SIG-M5 treated with dmso at 0.1 percent for 504 hours (cell line): ENCODE measurements at regions not wholly inside any gene's neighbourhood (a gene's known extent, or its start where the extent isn't known, plus 50 kb on each side); places are given as distances from the start of the nearest gene placed in this dataset.
"Not testable (repeated sequence)": the region's sequence is repeated elsewhere in the genome, so short reads cannot be mapped to it uniquely, and the experiment has no call there.

Experiments
- DNase-seq: peaks from one replicate; lab custom pipeline; 2025; ENCODE audit not compliant: unreplicated experiment; lab: John Stamatoyannopoulos, UW

DNA sequence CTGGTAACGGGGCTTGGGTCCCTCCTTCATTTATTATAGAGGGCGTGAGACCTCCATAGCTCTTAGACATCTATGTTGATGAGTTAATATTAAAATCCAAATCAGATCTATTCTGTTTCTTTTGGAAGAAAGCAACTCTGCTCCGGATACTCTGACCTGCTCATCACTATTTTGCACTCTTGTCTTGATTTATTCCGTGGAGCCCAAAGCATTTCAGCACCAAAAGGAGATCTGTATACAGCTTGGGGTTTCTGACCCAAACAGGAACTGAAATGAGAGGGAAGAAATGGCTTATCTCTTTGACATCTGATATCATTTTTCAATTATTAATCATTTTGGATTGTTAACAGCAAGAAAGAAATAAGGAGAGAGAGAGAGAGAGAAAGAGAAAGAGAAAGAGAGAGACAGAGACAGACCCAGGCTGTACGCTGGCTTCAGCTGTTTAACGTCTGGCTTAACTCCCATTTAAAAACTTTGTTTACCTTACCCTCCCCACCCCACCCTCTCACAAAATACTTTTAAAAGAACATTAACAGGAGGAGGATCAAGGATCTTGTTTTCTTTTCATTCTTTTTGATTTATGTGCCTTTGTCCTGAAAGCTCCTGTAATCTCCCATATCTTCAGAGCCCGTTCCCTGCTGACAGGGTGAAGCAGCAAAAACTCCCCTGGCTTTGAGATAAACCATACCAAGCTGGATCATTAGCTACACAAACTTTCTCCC, 231.4 kb upstream of the TUT7 start:
- no peak for DNase-seq

DNA sequence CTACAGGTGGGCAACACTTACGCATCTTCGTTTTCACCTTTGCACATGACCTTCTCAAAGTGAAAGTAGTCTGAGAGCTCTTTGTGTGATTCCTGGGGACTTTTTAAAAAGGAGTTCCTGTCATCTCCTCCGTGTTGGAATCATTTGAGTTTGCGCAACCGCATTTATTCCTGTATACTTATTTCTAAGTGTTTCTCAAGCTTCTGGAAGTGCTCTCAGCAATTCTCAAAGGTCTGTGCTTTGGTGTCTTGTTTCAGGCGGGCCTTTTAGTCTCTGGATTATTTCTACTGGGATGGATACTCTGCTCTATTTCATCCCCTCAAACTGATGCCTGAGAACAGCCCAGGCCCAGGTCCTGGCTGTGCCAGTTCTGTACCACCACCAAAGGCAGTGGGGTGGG, 226.5 kb upstream of the TUT7 start:
- DNase-seq, result no peak

DNA sequence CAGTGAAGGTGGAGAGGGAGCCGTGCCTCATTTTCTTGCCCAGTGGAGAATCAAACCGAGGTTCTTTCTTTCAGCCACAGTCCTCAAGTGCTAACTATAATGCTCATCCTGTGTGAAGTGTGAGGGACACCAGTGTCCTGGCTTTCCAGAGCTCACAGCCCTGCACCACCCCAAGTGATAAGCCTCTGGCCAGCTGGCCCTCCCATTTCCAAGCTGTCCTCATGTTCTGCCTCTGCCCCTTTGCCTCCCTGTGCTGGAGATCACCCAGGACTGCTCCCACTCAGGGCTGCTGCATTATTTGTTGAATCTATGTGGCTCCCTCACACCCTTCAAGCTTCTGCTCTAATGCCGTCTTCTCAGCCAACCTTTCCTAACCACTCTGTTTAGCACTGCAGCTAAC, 224.5 kb upstream of the TUT7 start:
- no peak for DNase-seq

DNA sequence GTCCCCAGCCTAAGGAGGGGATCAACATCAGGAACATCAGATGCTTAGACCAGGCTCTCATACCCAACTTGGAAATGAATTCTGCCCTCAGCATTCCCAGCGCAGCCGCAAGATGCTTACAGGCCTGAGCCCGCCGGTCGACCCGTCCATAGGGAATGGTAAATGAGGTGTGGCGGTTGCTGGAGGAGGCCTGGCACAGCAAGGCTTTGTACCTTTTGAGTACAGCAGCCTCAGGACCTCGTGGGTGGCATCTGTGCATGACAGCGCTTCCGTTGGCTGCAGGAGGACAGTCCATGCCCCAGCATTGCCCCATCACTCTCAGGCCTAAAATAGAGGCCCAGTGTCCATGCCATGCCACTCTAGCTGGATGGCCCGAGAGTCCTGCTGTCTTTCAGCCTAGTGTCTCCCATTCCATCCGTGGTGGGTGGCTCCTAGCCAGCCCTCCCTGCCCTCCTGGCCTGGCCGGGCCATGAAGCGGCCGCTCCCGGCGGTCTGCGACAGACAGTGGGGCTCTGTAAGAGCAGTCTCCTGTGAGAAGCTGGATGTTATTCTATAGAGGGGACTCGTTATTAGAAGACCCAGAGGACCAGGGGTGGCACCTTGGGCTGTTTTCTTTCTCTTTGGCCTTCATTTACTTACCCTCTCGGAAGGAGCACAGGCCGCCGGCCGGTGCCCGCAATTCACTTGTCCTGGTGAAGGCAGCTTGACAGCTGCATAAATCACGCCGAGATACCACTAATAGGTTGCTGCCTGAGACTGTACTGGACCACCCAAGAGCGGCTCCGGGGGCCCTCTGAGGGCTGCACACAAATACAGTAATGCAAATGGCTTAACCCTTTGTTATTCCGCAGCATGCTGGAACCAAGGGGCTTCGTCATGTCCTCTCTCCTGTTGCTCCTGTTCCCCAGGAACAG, 223.5 kb upstream of the TUT7 start:
- no peak for DNase-seq

DNA sequence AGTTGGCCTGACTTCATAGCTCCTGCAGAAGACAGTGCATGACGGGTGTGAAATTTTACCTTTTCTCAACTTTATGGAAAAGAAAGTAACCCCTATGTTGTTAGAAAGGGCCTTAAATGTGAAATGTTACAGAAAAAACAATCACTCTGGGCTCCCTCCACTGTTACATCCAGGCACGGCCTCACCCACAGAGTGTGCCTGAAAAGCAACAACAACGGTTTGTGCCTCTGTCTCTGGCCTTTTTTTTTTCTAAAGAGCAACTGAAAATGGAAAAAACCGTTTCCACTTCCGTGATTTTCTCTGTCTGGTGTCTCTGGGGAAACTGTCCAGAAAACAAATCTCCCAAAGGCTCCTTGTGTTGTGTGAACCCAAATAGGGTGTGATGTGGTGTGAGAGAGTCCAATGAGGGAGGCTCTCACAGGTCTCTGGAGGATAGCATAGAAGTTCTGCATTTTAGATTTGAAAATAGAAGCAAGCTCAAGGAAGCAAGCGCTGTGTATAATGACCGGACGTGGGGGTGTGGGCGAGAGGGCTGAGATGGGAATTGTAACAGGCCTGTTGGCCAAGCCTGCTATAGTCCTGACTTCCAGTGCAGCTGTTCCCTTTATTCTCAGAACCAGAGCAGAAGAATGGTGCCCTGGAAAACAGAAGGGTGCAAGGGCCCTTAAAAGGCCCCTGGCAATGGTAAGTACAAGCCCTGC, 221.8 kb upstream of the TUT7 start:
- DNase-seq, result no peak

DNA sequence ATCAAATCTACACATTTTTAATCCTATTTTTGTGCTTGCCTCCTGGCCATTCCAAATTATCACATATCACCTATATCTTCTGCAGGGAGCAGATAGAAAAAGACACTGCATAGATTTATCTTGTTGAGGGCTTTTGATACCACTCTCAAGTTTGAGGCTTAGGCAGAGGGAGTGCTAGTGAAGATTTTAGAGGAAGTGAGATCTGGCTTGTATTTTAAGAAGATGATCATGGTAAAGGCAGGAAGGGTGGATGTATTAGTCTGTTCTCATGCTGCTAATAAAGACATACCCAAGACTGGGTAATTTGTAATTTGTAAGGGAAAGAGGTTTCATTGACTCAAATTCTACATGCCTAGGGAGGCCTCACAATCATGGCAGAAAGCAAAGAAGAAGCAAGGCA, 220.9 kb upstream of the TUT7 start:
- DNase-seq, result no peak

DNA sequence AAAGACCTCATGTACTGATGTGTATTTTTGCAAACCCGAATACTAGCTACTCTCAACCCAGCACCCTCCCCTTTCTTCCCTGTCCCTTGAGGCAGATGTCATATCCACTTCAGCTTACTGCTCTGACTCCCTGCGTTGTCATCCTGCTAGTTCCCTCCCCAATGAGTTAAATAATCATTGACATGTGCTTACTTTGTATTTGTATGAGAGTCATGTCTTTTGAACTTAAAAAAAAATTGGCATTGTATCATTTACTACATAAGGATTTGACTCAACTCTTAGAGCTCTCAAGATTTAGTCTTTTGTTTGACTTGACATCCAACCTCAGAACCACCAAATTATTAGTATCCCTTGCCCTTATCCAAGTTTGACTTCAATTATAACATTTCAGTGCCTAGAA, 219.7 kb upstream of the TUT7 start:
- DNase-seq, result no peak

DNA sequence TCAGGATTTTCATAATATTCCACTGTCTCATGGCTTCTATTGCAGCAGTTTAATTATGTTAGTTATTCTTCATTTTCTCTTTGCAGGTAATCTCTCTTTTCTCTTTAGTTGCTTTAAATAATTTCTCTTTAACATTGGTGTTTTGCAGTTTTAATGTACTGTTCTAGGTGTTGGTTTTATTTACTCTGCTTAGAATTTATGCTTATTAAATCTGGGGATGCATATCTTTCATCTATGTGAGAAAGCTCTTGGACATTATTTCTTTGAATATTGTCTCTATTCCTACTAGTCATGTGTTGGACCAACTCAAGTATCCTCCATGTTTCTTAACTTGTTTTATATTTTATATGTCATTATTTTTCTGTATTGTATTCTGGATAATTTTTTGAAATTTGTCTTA, 218.7 kb upstream of the TUT7 start:
- no peak for DNase-seq

DNA sequence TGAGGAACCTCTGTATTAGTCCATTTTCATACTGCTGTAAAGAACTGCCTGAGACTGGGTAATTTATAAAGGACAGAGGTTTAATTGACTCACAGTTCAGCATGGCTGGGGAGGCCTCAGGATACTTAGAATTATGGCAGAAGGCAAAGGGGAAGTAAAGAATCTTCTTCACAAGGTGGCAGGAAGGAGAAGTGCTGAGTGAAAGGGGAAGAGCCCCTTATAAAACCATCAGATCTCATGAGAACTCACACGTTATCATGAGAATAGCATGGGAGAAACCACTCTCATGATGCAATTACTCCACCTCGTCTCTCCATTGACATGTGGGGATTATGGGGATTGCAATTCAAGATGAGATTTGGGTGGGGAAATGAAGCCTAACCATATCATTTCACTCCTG, 211.4 kb upstream of the TUT7 start:
- DNase-seq, result not testable (repeated sequence)

DNA sequence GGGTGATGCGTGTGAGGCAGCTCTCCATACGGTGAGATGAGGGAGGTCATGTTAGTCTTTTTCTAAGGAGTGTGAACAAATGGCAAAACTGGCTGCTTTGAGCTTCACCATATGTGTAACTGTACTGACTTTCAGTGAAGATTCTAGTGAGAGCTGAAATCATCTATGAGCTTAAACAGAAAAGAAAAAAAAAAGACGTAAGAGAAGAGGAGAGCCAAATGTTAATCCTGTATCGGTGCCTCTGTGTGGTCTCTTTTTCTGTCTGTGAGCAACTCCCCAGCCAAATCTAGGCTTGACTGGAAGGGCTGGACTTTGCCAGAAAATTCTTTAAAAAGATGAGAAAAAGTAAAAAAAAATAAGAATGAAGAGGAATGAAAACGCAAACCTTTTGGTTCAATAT, 209.7 kb upstream of the TUT7 start:
- no peak for DNase-seq

DNA sequence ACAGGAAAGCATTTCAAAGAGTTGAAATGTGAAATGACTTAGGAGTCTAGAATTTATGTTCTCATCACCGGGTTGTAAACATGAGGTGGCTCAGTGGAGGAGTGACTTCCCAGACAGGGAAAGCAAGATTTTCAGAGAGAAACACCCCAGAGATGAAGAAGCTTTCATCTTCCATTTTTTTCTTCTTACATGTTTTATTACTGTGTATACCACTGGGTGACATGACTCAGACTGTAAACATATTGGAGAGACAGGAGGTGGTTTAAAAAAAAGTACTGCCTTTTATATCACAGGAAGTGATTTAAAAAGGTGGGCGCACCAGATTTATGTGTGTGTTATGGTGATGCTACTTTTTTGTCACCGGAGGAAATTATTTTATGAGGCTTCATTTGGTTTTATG, 209.1 kb upstream of the TUT7 start:
- no peak for DNase-seq

DNA sequence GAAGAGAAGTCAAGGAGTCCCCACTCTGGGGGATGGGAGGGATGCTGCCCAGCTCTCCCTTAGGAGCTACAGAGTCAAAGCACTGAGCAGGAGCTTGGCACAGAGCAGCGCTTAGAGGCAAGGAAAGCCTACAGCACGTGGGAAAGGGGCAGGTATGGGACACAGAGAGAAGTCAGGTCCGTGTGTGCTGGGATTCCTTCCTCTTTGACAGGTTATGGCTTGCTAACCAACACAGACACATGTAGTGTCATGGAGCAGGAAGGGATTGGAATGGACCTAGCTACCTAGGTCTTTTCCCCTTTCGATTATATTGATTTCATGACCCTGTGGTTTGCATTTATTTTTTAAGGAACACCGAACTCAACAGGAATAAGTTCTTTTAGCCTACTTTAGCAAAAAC, 208.5 kb upstream of the TUT7 start:
- DNase-seq, result no peak

DNA sequence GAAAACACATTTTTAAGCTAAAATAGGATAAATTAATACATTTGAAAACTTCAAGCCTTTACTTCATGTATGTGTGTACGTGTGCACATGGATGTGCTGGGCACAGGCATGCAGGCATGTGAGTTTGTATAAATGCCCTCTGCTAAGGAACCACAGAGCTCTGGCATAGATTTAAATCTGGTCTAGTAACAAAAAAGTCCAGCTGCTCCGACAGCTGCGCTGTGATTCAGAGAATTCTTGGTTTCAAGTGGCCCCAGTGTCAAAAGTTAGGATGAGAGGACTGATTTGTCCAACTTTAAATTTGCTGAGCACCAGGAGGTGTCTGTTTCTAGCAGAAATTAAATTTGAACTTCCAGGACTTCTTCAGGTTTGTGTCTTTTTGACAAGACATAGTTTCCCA, 203.7 kb upstream of the TUT7 start:
- DNase-seq, result no peak

DNA sequence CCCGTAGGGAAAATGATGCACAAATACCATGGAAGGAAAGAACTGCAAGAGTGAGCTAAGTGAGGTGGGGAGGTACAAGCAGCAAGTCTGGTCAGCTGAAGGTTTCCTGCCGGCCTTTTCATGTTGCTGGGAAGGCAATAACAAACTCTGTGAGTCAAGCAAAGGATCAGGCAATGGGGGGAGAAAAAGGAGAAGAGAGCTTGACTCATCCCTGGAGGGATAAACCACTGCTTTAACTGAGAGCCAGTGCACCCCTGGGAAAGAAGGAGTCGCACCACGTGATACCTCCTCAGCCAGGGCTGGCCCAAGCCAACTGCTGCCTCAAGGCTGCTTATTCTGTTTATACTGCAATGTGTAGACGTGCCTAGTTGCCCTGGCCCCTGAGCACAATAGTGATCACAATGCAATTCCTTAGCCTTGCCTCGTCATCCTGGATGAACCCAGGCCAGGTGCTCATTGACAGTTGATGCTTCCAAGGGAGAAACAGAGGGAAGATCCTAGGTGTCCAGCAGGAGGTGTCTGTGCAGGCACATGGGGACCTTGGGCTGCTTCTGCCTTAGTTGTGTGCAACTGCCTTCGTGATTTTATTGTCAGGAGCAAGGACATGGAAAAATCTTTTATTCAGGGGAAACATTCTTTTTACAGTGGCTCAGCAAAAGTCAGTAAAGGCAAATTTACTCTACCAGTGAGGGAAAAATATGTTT, 203.0 kb upstream of the TUT7 start:
- DNase-seq, result no peak

DNA sequence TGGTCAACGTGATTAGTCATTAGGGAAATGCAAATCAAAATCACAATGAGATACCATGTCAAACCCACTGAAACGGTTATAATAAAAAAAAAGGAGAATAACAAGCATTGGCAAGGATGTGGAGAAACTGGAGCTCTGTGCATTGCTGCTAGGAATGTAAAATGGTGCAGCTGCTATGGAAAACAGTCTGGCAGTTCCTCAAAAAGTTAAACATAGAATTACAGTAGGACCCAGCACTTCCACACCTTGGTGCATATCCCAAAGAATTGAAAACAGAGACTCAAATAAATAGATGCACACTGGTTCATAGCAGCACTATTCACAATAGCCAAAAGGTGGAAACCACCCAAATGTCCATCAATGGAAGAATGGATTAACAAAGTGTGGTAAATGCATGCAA, 201.5 kb upstream of the TUT7 start:
- DNase-seq, result no peak

DNA sequence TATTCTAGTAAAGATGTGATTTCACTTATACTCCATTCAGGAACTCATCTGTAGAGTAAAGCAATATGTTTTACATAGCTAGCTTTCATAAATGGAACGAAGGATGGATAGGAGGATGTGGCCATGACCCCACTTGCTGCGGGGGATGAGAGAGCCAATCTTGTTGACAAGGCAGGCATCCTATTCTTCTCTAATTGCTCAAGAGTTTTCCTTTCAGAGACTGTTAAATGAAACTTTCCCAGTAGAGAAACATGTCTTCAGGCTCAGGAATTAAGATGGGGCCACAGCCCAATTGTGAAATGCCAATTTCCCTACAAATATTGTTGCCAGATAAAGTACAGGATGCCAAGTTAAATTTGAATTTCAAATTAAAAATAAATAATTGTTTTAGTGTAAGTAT, 196.2 kb upstream of the TUT7 start:
- no peak for DNase-seq

DNA sequence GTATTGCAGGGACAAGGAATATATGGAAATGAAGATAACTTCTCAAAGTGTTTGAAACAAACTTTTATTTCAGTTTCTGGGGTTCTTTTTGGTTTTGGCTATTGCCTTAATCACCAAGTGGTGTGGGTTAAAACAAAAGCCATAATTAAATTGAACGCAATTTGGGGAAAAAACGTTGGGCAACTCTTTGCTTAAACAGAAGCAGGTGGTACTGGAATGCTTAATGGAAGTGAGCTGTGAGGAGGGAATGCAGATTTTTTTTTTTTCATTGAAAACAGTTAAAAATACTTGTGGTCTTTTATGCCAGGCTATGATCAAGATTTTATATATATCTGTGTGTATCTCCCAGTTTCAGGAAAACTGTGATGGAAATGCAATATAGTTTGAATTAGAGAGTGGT, 195.7 kb upstream of the TUT7 start:
- no peak for DNase-seq

DNA sequence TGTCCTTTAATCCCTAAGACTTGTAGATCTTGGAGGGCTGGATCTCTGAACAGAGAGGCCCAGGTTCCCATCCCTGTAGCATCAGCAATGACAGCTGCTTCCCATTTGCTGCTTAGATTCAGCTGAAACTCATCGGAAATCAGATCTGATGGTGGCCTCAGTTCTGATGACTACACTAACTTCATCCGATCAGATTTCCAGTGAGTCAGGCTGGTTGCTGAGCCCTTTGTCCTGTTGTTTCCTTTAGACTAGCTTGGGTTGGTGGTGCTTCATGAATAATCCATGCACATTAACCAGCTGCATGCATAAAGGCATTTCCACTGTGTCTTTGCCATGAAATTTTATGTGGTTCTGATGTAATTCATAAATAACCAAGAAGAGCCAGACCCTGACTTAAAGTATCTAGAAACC, 195.2 kb upstream of the TUT7 start:
- DNase-seq, result no peak

DNA sequence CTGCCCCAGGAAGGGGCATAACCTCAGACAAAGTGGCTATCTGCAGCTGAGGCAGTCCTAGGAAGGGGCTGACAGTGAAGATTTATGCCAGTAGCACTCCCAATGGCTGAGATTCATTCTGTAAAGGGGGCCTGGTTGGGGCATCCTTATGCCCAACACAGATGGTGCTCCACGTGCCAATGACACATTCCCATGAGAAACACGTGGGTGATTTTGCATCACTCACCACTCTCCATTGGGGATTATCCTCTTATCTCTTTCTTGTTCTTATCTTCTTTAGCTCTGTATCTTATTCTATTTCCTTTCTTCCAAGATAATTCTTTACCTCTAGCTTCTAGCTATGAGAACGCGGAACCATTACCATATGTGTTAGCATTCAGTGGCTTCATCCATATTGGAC, 194.0 kb upstream of the TUT7 start:
- DNase-seq, result no peak

DNA sequence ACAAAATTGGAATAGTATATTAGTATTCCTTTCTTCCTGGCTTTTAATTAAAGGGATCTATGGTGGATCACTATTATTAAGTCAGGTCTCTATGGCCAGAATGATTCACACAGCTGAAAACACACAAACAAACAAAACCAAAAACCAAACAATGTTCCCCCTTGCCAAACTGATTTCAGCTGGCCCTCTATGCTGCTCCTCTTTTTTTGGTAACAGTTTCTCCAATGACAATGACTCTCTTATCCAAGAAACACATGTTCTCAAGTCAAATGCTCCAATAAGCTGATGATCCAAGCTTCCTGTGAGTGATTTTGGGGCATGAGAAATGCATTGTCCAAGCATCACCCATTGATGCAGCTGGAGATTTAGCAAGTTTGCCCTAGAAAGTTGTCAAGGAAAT, 193.4 kb upstream of the TUT7 start:
- no peak for DNase-seq

DNA sequence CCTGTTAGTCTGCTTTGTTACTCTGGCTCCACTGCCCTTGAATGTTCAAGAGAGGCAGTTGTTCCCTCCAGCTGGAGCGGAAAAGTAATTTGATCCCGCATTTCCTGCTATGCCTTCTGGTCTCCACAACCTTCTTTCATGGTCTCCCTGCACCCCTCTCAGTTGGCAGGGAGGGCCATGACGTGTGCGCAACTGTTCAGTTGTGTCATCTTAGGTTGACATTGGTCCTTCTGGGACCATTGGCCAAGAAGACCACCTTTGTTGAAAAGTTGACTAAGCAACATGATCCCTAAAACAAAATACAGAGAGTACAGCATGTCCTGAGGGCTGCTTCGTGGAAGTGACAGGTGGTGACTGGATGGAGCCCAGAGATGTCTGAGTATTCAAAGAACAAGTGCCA, 192.5 kb upstream of the TUT7 start:
- DNase-seq, result no peak
